Pancreas (tissue), 10 donors: ENCODE measurements at regions not wholly inside any gene's neighbourhood (a gene's known extent, or its start where the extent isn't known, plus 50 kb on each side); places are given as distances from the start of the nearest gene placed in this dataset.

Experiments used
- ATAC-seq, 4 donors: fragments of 200-7000 bp; cut with Tn5 transposase; one replicate each; pipeline versions ENCODE4 v1.8.0 to v1.9.1; 2020; ENCODE audit warnings: mild to moderate bottlenecking in 4 of 4, moderate library complexity in 4 of 4
- DNase-seq, 6 donors: peaks; one replicate each; pipeline ENCODE4 v3.0.0-alpha.2; 2020
- FAIRE-seq: peaks from 2 replicates; lab custom pipeline; 2012; peaks lifted over from hg19 to GRCh38; lab: Jason Lieb, UNC
- H3K27ac ChIP-seq, 4 donors: fragments of 200-600 bp; sonication (generic); 1 replicate in 3 of 4; 2 replicates in 1 of 4; pipeline versions ENCODE4 v1.5.0 to v1.8.0; 2020
- H3K27me3 ChIP-seq, 4 donors: fragments of 200-600 bp; one replicate each; pipeline ENCODE4 v1.8.0; 2021
- H3K36me3 ChIP-seq, 3 donors: fragments of 200-600 bp; sonication (generic) in 1 of 3; one replicate each; pipeline versions ENCODE4 v1.5.0 to v1.8.0; 2020 to 2021
- H3K4me1 ChIP-seq, 3 donors: fragments of 200-600 bp; one replicate each; pipeline ENCODE4 v1.8.0; 2021
- H3K4me3 ChIP-seq, 4 donors: fragments of 200-600 bp; sonication (generic) in 2 of 4; one replicate each; pipeline versions ENCODE4 v1.5.0 to v1.8.0; 2020 to 2021
- H3K9me3 ChIP-seq, 4 donors: fragments of 200-600 bp; one replicate each; pipeline ENCODE4 v1.8.0; 2021
- WGBS, 2 donors: extraction: QIAGEN DNeasy Blood & Tissue Kit; methylation state at CpG; one replicate each; pipeline ENCODE4 v1.1.7; 2013; 5-methylcytosine and 5-hydroxymethylcytosine counted together
- intact Hi-C, 3 donors: fragments of 100-400 bp; cut with DNase I; formaldehyde crosslinking; loops; one replicate each; pipeline versions ENCODE4 v1.11.1 to v1.14.2; 2022
- TF ChIP-seq, protein P1 (sequence below), 4 donors: fragments of 200-600 bp; sonication (generic) in 3 of 4; IDR thresholded peaks; one replicate each; pipeline versions ENCODE4 v1.5.0 to v1.8.0; 2021; ENCODE audit warnings: antibody characterized with exemption in 4 of 4
- donor health status: healthy with polysubstance abuse.
- donor health status: DM: no; HTN: no; CAD: no; lungs with moderate emphysema.
- donor health status: DM: no; HTN: no; CAD: no.
- donor health status: control.
- donor health status: control.
- donor health status: Bipolar disorder and iron deficiency.
- donor health status: DM: yes; HTN: yes; CAD: no.
- donor health status: DM: no; HTN: no; CAD: no.
- donor health status: DM: no; HTN: no; CAD: no.
- donor health status: DM: yes; HTN: yes; CAD: no.

DNA sequence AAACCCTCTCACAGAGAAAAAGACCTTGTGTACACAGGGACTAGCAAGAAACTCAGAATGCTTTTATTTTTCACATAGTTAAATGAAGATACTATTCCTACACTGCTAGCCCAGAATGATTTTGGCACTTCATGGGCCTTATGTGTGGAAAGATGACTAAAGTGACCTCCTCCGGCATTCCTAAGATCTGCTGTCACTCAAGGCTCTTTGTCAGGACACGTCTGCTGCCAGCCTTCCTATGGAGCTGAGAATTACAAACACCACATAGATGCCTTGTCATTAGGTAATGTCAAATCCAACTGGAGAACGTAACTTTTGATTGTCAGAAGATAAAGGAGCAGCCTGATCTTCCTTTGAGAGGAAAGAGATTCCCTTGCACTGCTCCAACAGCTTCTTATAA is 249.1 kb downstream of the FAT3 start:
- ATAC-seq = no peak
- no peaks in the 10 kb centered on the region for H3K9me3 ChIP-seq
- H3K4me1 ChIP-seq = peaks cover 0 to 5% (median 0%) of the 10 kb centered on the region in 3 donors
- no peaks in the 10 kb centered on the region for H3K27me3 ChIP-seq
- H3K27ac ChIP-seq = no peak overlapping the region
- intact Hi-C loops = no loop called here
- WGBS, 2 donors = 83 to 88% methylated on average over 3 of the region's 3 CpGs
- no peak for DNase-seq
- TF ChIP-seq, protein P1, sequence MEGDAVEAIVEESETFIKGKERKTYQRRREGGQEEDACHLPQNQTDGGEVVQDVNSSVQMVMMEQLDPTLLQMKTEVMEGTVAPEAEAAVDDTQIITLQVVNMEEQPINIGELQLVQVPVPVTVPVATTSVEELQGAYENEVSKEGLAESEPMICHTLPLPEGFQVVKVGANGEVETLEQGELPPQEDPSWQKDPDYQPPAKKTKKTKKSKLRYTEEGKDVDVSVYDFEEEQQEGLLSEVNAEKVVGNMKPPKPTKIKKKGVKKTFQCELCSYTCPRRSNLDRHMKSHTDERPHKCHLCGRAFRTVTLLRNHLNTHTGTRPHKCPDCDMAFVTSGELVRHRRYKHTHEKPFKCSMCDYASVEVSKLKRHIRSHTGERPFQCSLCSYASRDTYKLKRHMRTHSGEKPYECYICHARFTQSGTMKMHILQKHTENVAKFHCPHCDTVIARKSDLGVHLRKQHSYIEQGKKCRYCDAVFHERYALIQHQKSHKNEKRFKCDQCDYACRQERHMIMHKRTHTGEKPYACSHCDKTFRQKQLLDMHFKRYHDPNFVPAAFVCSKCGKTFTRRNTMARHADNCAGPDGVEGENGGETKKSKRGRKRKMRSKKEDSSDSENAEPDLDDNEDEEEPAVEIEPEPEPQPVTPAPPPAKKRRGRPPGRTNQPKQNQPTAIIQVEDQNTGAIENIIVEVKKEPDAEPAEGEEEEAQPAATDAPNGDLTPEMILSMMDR (IDR thresholded peaks at IDR 0.05) = no peak
- H3K36me3 ChIP-seq = no peaks in the 10 kb centered on the region
- no peak for FAIRE-seq
- no peak overlapping the region for H3K4me3 ChIP-seq

DNA sequence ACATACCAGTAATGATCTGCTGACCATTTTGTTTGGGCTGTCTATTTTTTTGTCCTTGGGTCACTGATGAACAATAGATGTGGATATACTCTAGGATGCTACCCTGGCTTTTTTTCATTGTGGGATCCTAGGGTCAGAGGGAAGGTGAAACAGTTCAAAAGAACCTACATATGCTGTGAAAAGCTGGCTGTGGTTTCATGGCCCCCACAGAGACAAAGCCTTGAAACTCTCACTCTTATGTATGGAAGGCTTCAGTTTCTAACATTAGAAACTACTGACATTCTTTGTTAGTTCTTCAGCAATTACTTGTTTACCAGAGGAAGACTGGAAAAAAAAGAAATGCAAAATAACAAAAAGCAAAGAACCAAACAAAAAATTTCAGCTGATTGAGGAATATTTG is 250.7 kb downstream of the FAT3 start:
- peaks cover 0 to 5% (median 0%) of the 10 kb centered on the region in 3 donors for H3K4me1 ChIP-seq
- no peak overlapping the region for H3K4me3 ChIP-seq
- no peaks in the 10 kb centered on the region for H3K9me3 ChIP-seq
- intact Hi-C loops = no loop called here
- ATAC-seq (no peak), DNase-seq (no peak), FAIRE-seq (no peak)
- TF ChIP-seq, protein P1 (IDR thresholded peaks at IDR 0.05) = no peak
- H3K27me3 ChIP-seq = no peaks in the 10 kb centered on the region
- no peak overlapping the region for H3K27ac ChIP-seq
- H3K36me3 ChIP-seq = no peaks in the 10 kb centered on the region

DNA sequence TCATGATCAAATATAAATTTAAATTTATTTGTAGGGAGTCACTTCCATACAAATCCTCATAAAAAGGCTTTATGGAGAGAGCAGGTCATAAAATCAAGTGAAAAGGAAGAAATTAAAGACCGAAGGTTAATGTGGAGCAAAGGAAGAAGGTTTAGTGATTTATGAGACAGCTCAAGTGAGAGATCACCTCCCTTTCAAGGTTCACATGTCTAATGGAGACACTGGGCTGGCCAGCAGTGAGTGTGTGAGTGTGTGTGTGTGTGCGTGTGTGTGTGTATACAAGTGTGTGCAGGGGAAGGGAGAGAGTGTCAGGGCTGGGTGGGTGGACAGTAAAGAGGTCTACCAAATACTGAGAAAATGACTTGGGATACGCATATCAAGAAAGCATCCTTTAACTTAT is 251.2 kb downstream of the FAT3 start:
- Histone ChIP-seq H3K4me1 (peaks cover 0 to 5% (median 0%) of the 10 kb centered on the region in 3 donors), H3K9me3 (no peaks in the 10 kb centered on the region), H3K4me3 (no peak overlapping the region), H3K27me3 (no peaks in the 10 kb centered on the region), H3K27ac (no peak overlapping the region), H3K36me3 (no peaks in the 10 kb centered on the region)
- intact Hi-C loops = no loop called here
- ATAC-seq (no peak), FAIRE-seq (no peak), DNase-seq (no peak)
- TF ChIP-seq, protein P1 (IDR thresholded peaks at IDR 0.05) = no peak
- 93 to 95% methylated on average over 3 of the region's 3 CpGs for WGBS, 2 donors

DNA sequence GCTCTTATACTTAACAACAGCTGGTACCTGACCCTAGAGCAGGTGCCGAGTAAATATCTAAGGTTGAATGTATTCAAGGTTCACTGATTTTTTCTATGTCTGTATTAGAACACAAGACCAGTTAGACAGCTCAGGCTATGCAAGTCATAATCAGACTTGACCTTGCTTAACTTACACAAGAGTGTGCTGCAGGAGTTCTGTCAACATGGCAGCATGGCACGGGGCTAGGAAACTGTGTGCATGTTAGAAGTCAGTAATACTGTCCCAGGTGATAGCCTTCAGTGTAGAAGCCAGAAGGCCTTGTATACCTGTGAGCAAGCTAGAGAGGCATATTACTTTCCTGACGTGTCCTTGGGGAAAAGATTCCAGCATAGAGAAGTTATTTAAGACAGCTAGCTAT is 253.1 kb downstream of the FAT3 start:
- intact Hi-C loops = no loop called here
- Histone ChIP-seq H3K9me3 (no peaks in the 10 kb centered on the region), H3K27ac (no peak overlapping the region), H3K36me3 (no peaks in the 10 kb centered on the region), H3K4me1 (peaks cover 0 to 5% (median 0%) of the 10 kb centered on the region in 3 donors), H3K4me3 (no peak overlapping the region), H3K27me3 (no peaks in the 10 kb centered on the region)
- 29 to 34% methylated on average over 3 of the region's 3 CpGs for WGBS, 2 donors
- TF ChIP-seq, protein P1 (IDR thresholded peaks at IDR 0.05) = no peak
- ATAC-seq (peak; percentile 72 to 95 (median 83)), FAIRE-seq (no peak), DNase-seq (peak in 3 of 6 donors; percentile 9 to 33 (median 15))

DNA sequence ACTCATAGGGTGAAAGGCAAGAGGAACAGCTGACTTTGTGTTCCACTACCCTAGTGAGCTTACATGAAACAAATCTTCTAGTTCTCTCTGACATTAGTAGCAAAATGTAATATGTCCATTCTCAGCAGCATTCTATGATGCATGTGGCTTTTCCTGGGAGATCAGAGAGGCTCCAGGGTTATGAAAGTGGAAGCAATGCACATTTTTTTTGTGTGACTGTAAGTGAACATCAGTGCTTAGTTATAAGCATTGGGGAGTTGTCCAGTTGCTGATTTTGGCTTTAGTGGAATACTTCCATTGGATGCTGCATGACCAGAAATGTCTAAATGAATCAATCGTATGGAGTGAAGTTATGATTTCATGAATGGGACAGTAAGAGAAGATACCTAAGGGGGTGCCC is 255.9 kb downstream of the FAT3 start:
- FAIRE-seq = no peak
- intact Hi-C loops = no loop called here

More for the DNA sequence above, 255.9 kb downstream of the FAT3 start:
- H3K4me1 ChIP-seq = peaks cover 0 to 5% (median 0%) of the 10 kb centered on the region in 3 donors
- H3K4me3 ChIP-seq = no peak overlapping the region
- 89 to 96% methylated on average over 1 of the region's 1 CpG for WGBS, 2 donors
- H3K9me3 ChIP-seq = no peaks in the 10 kb centered on the region
- DNase-seq = no peak
- no peak overlapping the region for H3K27ac ChIP-seq
- ATAC-seq = no peak
- no peaks in the 10 kb centered on the region for H3K27me3 ChIP-seq
- no peaks in the 10 kb centered on the region for H3K36me3 ChIP-seq
- TF ChIP-seq, protein P1 (IDR thresholded peaks at IDR 0.05) = no peak
